Stomach (tissue), 8 donors: ENCODE measurements at regions not wholly inside any gene's neighbourhood (a gene's known extent, or its start where the extent isn't known, plus 50 kb on each side); places are given as distances from the start of the nearest gene placed in this dataset.
"Not testable (repeated sequence)": the region's sequence is repeated elsewhere in the genome, so short reads cannot be mapped to it uniquely, and the experiment has no call there.

Experiments
- DNase-seq, 2 donors: peaks; one replicate each; pipeline versions ENCODE4 v3.0.0 to v3.0.0-alpha.2; 2013 to 2019
- H3K27ac ChIP-seq, 5 donors: fragments of 200-600 bp in 4 of 5; sonication (generic) in 4 of 5; one replicate each; pipeline ENCODE4 v1.5.1; 2013 to 2019; ENCODE audit warnings: mild to moderate bottlenecking in 1 of 5, moderate library complexity in 1 of 5
- H3K27me3 ChIP-seq, 3 donors: fragments of 200-600 bp; sonication (generic); one replicate each; pipeline ENCODE4 v1.5.1; 2017 to 2019; ENCODE audit warnings: mixed run types in 1 of 3
- H3K36me3 ChIP-seq, 4 donors: fragments of 200-600 bp; sonication (generic); 1 replicate in 3 of 4; 2 replicates in 1 of 4; pipeline ENCODE4 v1.5.1; 2016 to 2019
- H3K4me1 ChIP-seq, 4 donors: fragments of 200-600 bp; sonication (generic); one replicate each; pipeline ENCODE4 v1.5.1; 2016 to 2019
- H3K4me3 ChIP-seq, 4 donors: fragments of 200-600 bp; sonication (generic) in 3 of 4; one replicate each; pipeline ENCODE4 v1.5.1; 2016 to 2019; ENCODE audit warnings: mild to moderate bottlenecking in 1 of 4
- H3K9me3 ChIP-seq, 4 donors: fragments of 200-600 bp; sonication (generic); one replicate each; pipeline ENCODE4 v1.5.1; 2016 to 2019
- CTCF ChIP-seq, 7 experiments: fragments of 450-650 bp in 4 of 7; fragments of 200-600 bp in 3 of 7; sonication (generic) in 3 of 7; IDR thresholded peaks; one replicate each; pipeline ENCODE4 v1.5.1; 2016 to 2019; ENCODE audit warnings: antibody characterized with exemption in 7 of 7, control low read depth in 2 of 7, mild to moderate bottlenecking in 1 of 7
- EP300 ChIP-seq: sonication (generic); formaldehyde crosslinking; IDR thresholded peaks from one replicate; pipeline ENCODE4 v1.6.1; 2017; ENCODE audit warnings: antibody characterized with exemption
- POLR2A ChIP-seq, 4 donors: fragments of 450-650 bp; IDR thresholded peaks; one replicate each; pipeline ENCODE4 v1.6.1; 2016; ENCODE audit warnings: antibody characterized with exemption in 4 of 4, control low read depth in 2 of 4, mild to moderate bottlenecking in 1 of 4, moderate library complexity in 1 of 4
- POLR2AphosphoS5 ChIP-seq, 3 donors: sonication (generic); formaldehyde crosslinking; IDR thresholded peaks; one replicate each; pipeline ENCODE4 v1.6.1; 2016; ENCODE audit warnings: antibody characterized with exemption in 3 of 3
- WGBS, 5 donors: extraction: QIAGEN DNeasy Blood & Tissue Kit in 3 of 5; methylation state at CpG; one replicate each; pipeline versions ENCODE4 v1.1.5 to v1.1.7; 2013 to 2018; 5-methylcytosine and 5-hydroxymethylcytosine counted together
- intact Hi-C: fragments of 100-400 bp; cut with DNase I; formaldehyde crosslinking; loops from one replicate; pipeline ENCODE4 v1.15.1; 2023; ENCODE audit warnings: low total_unique reads
- donor health status: healthy with polysubstance abuse.
- donor health status: Bipolar disorder and iron deficiency.
- donor health status: healthy.

- intact Hi-C loops, result no loop called here
- TF ChIP-seq CTCF (IDR thresholded peaks at IDR 0.05) (no peak), POLR2A (IDR thresholded peaks at IDR 0.05) (no peak), EP300 (no peak), POLR2AphosphoS5 (IDR thresholded peaks at IDR 0.05) (no peak)
- no peak overlapping the region for H3K4me3 ChIP-seq
- no peaks in the 10 kb centered on the region for H3K4me1 ChIP-seq
- H3K9me3 ChIP-seq, result peaks cover 0 to 13% (median 6%) of the 10 kb centered on the region in 4 donors
- no peak for DNase-seq
- no peaks in the 10 kb centered on the region for H3K36me3 ChIP-seq
- H3K27me3 ChIP-seq, result no peaks in the 10 kb centered on the region
- WGBS, 5 donors, result 66 to 76% (median 74%) methylated on average over 6 of the region's 6 CpGs
- no peak overlapping the region for H3K27ac ChIP-seq
Observed at GRCh38 chr6:166850677-166851076, 105.7 kb downstream of the RNASET2 start.

GRCh38 chr6:166849749-166850183 lies 106.6 kb downstream of the RNASET2 start:
- intact Hi-C loops, result no loop called here
- no peak for DNase-seq
- H3K27ac ChIP-seq, result no peak overlapping the region
- H3K4me3 ChIP-seq, result no peak overlapping the region
- no peak for TF ChIP-seq CTCF (IDR thresholded peaks at IDR 0.05)
- TF ChIP-seq EP300, result no peak
- TF ChIP-seq POLR2A (IDR thresholded peaks at IDR 0.05), result no peak
- TF ChIP-seq POLR2AphosphoS5 (IDR thresholded peaks at IDR 0.05), result no peak
- H3K4me1 ChIP-seq, result no peaks in the 10 kb centered on the region
- no peaks in the 10 kb centered on the region for H3K27me3 ChIP-seq
- peaks cover 0 to 13% (median 6%) of the 10 kb centered on the region in 4 donors for H3K9me3 ChIP-seq
- no peaks in the 10 kb centered on the region for H3K36me3 ChIP-seq
- 84 to 96% (median 91%) methylated on average over 15 of the region's 15 CpGs for WGBS, 5 donors

- Histone ChIP-seq H3K36me3 (no peaks in the 10 kb centered on the region), H3K4me3 (no peak overlapping the region), H3K9me3 (peaks cover 0 to 13% (median 6%) of the 10 kb centered on the region in 4 donors), H3K4me1 (no peaks in the 10 kb centered on the region), H3K27ac (no peak overlapping the region), H3K27me3 (no peaks in the 10 kb centered on the region)
- TF ChIP-seq POLR2A (IDR thresholded peaks at IDR 0.05) (no peak), POLR2AphosphoS5 (IDR thresholded peaks at IDR 0.05) (no peak), EP300 (no peak), CTCF (IDR thresholded peaks at IDR 0.05) (no peak)
- WGBS, 5 donors, result 91 to 93% (median 92%) methylated on average over 20 of the region's 20 CpGs
- intact Hi-C loops, result no loop called here
- DNase-seq, result no peak
Observed at GRCh38 chr6:166848979-166849748, 107.2 kb downstream of the RNASET2 start.

GRCh38 chr6:166846446-166847142 lies 109.8 kb downstream of the RNASET2 start:
- 58 to 71% (median 68%) methylated on average over 3 of the region's 3 CpGs for WGBS, 5 donors
- intact Hi-C loops, H3K4me1 ChIP-seq, DNase-seq, H3K27me3 ChIP-seq, H3K4me3 ChIP-seq, H3K27ac ChIP-seq, H3K36me3 ChIP-seq: not testable (repeated sequence)
- peaks cover 0 to 13% (median 6%) of the 10 kb centered on the region in 4 donors for H3K9me3 ChIP-seq
